Cerebellar cortex (tissue), 1 donor: ENCODE measurements at regions not wholly inside any gene's neighbourhood (a gene's known extent, or its start where the extent isn't known, plus 50 kb on each side); places are given as distances from the start of the nearest gene placed in this dataset.

ENCODE experiments used
- DNase-seq: peaks from one replicate; pipeline ENCODE4 v3.0.0-alpha.2; 2015; ENCODE audit warnings: low spot score

- DNase-seq, result no peak
Observed at GRCh38 chr20:21033817-21034216, 72.3 kb downstream of the LINC00237 start.

DNA sequence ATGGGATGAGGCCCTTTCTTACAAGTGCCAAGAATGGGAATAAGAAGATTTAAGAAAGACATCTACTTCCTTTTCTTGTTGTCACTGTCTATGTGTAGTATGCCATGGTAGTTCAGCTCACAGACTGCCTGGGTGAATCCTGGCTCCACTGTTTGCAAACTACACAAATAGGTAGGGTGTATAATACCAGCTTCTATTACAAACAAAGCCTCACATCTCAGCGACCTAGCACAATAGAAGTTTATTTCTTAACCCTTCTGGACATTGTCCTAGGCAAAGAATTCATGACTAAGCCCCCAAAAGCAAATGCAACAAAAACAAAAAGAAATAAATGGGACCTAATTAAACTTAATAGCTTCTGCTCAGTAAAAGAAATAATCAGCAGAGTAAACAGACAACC, 74.5 kb downstream of the LINC00237 start:
- no peak for DNase-seq

- no peak for DNase-seq
Observed at GRCh38 chr20:21029341-21029740, 76.8 kb downstream of the LINC00237 start.

DNA sequence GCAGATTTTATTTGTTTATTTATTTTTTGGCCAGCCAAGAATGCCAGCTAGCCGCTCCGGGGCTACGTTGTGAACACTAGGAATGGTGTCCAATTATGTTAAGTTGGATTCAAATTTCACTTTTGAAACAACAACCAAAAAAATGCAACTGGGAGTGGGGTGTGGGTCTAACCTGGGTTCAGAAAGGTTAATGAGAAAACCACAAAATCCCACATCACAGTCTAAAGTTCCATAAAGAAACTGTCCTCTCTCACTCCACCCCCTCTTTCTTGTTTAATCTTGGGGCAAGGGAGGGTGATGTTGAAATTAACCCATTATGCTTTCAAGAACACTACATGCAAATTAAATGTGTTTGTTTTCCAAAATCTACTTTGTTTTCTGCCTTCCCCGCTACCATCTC, 77.2 kb downstream of the LINC00237 start:
- DNase-seq, result no peak

- no peak for DNase-seq
Observed at GRCh38 chr20:21028436-21028835, 77.7 kb downstream of the LINC00237 start.

DNA sequence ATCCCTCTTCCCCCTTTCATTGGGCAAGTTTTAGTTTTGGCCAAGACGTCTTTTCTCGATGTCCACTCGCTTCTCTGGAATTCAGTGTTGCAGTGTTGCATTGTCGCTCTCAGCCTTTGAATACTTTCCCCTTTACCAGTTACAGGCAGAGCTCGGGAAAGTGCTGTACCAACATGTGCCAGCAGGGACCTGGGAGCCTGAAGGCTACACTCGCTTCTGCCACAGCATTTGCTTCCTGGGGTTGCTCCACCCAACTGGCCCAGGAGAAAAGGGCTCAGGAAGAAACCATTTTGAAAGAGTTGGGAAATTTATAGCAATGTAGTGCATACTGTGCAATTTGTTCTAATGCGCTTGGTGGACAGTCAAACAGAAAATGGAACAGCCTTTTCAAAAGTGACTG, 78.6 kb downstream of the LINC00237 start:
- DNase-seq, result peak; percentile 1

DNA sequence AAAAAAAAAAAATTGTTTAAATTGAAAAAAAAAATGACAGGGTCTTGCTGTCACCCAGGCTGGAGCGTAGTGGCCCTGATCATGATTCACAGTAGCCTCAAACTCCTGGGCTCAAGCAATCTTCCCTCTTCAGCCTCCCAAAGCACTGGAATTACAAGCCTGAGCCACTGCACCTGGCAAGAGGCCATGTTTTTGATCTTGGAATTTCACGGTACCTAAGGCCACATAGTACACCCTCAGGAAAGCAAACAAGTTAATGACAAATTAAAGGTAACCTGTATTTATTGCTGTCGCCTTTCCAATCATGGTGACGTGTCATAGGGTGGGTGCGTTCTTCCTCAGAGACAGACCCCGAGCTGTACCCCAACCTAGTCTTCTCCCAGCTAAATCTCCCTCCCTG, 79.2 kb downstream of the LINC00237 start:
- no peak for DNase-seq

- DNase-seq, result no peak
Observed at GRCh38 chr20:21024420-21024819, 81.7 kb downstream of the LINC00237 start.

- DNase-seq, result no peak
Observed at GRCh38 chr20:21022925-21023324, 83.2 kb downstream of the LINC00237 start.

- DNase-seq, result no peak
Observed at GRCh38 chr20:21021472-21021790, 84.7 kb downstream of the LINC00237 start.

- DNase-seq, result no peak
Observed at GRCh38 chr20:21020659-21021471, 85.3 kb downstream of the LINC00237 start.

DNA sequence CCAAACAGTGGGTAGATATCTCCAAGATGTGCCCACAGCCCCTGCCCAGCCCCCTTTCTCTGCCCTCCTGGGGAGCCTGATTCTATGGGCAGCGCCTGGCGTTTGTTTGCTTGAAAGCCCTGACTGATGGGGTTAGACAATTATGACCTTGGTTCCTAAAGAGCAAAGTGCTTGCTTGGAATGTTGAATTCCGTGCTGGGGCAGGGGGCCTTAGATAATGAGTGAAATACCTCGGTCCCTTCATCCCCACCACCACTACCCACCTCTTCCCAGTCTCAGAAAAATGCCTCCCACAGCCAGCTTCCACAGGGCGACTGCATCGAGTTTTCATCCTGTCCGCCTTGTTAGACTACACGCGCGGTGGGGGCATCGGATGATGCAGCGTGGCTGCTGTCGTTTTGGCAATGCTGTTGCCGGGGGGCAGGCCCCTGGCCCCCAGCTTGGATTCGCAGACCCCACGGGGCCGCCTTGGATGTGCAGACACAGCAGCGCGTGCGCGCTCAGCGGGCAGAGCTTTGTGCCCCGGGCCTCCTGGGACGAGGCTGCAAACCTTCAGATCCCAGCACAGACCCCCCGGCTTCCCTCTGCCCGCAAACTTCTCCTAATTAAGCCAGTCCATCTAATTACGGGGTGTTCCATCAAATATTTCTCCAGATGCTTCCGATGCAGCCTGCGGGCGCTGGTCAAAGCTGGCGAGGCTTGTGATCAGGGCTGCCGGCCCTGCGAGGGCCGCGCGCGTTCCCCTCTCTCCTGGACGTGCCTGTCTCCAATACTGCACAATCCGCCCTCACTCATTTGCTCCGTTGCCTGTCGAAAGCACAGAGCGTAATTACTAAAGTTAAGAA, 86.1 kb downstream of the LINC00237 start:
- no peak for DNase-seq

DNA sequence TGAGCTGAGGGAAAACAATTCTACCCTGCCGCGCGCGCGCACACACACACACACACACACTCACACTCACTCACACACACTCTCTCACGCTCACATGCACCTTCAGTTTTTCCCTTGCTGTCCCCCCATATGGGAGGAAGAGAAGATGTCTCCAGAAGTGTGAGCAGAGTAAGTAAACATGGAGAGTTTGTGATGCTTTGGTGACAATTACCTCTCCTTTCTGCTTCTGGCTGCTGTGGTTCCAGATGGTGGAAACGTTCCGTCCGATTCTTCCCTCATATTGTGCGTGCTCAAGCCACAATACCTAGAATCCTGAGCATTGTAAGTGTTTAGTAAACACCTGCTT, 86.7 kb downstream of the LINC00237 start:
- DNase-seq, result no peak

DNA sequence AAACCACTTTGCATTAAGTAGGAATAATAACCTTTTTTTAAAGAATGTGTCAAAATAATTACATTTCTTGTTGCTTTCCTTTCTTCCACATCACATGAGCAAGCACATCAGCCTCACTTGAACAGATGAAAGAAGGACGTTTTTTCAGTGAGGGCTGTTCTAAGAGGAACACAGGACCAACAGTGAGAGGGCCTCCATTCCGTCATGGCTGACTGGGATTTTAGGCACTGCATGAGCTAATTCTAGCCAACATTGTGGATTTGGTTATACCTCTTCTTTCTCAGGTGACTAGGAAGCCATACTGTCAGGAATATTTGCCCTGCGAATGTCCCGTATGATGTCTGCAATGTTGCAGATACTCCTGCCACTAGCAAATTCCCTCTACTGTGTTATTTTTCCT, 87.6 kb downstream of the LINC00237 start:
- DNase-seq, result no peak

GRCh38 chr20:21017528-21018085, 88.6 kb downstream of the LINC00237 start:
- no peak for DNase-seq

- no peak for DNase-seq
Observed at GRCh38 chr20:21016751-21017150, 89.4 kb downstream of the LINC00237 start.

DNA sequence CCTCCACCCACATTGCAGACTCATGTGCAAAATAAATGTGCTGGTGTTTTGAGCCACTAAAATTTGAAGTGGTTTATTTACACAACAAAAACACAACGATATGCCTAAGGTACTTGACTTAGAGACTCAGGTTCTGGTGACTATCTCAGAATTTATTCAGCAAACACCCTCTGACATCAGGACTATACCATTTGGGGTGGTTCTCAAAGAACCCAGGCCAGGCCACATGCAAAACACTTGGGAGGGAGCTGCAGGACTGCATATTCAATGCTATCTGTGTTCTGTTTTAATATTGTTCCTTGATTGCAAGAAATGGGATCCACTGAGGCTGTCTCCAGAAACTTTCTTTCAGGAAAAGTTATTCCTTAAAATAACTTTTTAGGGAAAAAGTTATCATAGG, 91.6 kb downstream of the LINC00237 start:
- no peak for DNase-seq

- no peak for DNase-seq
Observed at GRCh38 chr20:21008951-21009350, 97.2 kb downstream of the LINC00237 start.

GRCh38 chr20:21006611-21007010, 99.5 kb downstream of the LINC00237 start:
- no peak for DNase-seq

- no peak for DNase-seq
Observed at GRCh38 chr20:21004386-21005076, 101.6 kb downstream of the LINC00237 start.

DNA sequence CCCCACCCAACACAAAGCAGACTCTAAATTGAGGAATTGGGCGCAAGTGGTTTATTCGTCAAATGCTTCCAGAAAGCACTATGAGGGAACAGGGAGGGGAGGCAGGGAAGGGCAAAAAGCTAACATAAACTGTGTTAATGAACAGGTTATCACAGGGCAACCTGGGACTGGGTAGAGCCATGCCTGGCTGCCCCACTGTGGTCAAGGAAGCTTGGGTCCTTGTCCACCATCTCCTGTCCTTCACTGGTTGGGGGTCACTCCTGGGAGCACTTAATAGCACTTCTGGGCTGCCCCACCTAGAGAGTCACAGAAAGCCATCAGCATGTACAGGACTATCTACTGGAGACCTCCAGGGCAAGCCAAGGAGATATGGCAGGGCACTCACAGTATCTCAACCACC, 102.3 kb downstream of the LINC00237 start:
- no peak for DNase-seq

GRCh38 chr20:21002486-21002885, 103.7 kb downstream of the LINC00237 start:
- DNase-seq, result no peak

DNA sequence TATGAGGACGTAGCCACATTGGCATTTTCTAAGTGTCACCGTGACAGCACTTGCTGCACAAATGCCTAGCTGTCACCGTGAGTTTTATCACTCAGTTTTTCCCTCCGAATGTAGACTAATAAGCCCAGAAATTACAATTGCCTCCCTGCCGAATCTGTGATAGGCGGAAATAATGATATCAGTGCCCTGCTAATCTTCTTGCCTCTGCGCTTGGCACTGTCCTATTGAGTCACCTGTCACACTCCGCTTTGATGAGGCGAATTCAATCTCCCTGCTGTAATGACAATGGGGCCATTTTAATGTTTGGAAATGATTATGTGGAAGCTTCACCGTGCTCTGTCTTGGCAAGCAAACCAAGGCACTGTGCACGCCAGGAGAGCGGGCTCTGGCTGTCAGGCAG, 112.8 kb downstream of the LINC00237 start:
- no peak for DNase-seq
